ENCODE measurements at regions not wholly inside any gene's neighbourhood (a gene's known extent, or its start where the extent isn't known, plus 50 kb on each side); places are given as distances from the start of the nearest gene placed in this dataset.
"Not testable (repeated sequence)": the region's sequence is repeated elsewhere in the genome, so short reads cannot be mapped to it uniquely, and the experiment has no call there.

DNA sequence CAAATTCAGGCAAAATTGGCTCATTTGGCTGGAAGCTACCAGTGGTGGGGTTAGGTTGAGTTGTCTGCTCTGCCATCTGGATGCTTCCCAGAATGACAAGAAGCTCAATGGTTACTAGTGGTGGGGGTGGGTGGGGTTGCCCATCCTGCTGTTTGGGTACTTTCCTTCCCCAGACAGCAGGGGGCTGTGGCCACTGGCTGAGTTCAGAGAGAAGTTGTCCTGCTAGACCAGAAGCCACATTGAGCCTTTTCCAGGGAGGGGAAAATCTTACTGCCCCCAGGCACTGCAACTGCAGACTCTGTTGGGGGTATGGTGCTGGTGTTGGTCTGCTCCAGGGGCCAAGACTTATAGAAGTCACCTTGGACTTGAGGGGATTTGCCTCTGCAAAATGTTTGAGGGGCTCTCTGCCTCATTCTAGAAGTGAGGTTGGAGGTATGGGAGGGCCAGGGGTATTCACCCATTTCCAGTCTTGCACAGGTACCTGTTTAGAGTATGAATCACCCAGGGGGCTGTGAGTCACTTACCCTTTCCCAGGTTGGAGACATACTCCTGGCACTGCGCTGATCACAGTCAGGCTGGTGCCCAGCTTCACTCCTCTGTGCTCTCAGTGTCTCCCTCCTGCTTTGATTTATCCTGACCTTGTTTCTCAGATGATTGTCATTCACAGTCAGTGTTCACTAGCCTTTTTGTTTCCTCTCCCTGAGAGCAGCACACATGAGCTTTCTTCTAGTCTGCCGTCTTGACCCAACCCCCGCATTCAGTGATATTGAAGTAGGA is 89.1 kb upstream of the NEGR1 start:
- ChIA-PET POLR2A (no interaction called here), CTCF (no interaction called here)

DNA sequence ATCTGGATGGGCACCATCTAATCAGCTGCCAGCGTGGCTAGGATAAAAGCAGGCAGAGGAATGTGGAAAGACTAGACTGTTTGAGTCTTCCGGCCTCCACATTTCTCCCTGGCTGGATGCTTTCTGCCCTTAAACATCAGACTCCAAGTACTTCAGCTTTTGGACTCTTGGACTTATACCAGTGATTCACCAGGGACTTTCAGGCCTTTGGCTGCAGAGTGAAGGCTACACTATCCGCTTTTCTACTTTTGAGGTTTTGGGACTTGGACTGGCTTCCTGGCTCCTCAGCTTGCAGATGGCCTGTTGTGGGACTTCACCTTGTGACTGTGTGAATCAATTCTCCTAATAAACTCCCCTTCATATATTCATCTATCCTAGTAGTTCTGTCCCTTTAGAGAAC is 88.5 kb upstream of the NEGR1 start:
- POLR2A ChIA-PET, CTCF ChIA-PET: not testable (repeated sequence)

DNA sequence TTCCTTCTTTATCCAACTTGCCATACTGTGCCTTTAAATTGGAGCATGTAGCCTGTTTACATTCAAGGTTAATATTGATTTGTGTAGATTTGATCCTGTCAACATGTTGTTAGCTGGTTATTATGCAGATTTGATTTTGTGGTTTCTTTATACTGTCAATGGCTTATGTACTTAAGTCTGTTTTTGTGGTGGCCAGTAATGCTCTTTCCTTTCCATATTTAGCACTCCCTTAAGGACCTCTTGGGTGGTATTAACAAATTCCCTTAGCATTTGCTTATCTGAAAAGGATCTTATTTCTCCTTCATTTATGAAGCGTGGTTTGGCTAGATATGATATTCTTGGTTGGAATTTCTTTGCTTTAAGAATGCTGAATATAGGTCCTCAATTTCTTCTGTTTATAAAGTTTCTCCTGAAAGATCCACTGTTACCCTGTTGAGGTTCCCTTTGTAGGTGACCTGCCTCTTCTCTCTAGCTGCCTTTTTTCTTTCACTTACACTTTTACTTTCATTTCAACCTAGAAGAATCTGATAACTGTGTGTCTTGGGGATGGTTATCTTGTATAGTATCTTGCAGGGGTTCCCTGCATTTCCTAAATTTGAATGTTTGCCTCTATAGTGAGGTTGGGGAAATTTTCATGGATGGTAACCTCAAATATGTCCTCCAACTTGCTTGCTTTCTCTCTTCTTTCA is 86.9 kb upstream of the NEGR1 start:
- CTCF ChIA-PET = no interaction called here
- POLR2A ChIA-PET = no interaction called here

DNA sequence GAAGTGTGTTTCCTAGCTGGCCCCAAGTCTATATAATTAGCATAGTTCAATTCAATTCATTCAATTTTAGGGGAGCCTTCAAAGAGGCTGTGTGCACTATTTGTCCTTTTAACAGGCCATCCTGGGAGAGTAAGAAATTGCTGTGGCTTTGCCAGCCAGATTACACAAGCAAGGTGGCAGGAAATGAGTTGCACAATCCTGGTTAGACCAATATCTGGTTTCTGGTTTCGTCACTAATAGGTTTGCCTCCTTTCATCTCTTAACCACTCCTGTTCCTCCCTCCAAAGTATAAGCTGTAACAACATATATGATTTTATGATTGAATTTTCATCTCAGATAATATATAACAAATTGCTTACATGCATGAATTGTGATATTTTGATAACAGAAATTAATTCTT is 84.1 kb upstream of the NEGR1 start:
- ChIA-PET CTCF (no interaction called here), POLR2A (no interaction called here)

DNA sequence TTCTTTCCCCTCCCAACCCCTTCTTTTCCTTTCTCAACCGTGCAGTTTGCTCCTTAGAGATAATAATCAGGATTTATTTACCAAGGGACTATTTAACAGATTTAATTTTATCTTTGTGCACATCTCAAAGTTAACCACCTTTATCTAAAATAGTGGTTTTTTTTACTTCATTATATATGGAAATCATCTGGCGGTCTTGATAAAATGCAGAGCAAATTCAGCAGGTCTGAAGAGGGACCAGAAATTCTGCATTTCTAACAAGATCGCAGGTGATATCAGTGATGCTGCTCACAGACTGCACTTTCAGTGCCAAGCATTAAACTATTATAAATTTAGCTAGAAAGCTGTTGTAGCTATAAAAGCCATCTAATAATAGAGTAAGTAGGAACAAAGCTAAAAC is 83.4 kb upstream of the NEGR1 start:
- POLR2A ChIA-PET = no interaction called here
- CTCF ChIA-PET = no interaction called here

DNA sequence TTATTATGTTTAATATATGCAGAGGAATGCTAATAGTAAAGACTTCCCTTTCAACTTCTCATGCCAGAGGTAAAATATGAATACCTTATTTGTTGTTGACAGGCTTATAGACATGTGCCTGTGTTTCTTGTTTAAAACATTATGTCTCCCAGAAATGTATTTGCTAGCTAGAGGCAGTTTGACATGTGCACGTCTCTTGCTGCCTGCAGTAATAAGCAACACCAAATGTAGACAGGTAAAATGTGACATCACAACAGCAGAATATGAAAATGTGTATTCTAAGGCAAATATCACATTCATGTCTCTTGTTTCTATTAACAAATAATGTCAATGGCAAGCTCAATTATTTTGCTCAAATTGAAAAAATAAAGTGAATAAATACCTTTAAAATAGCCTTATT is 80.2 kb upstream of the NEGR1 start:
- ChIA-PET POLR2A (no interaction called here), CTCF (no interaction called here)

DNA sequence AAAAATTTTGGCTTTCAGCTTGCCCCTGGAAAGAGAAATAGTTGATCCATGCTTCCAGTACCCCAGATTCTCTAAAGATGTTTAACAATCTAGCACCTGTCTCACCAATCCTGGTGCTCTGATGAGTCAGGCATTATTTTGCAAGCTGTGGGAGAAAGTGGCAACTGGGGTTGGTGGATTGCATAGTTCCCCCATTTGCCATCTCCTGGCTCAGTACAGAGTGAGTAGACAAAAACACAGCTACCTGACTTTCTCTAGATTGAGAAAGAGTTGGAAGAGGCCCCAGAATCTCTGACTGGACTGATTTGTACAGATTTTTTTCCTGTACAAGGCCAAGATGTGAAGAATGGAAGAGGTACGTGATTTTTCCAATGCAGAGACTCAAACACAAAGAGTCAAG is 75.1 kb upstream of the NEGR1 start:
- CTCF ChIA-PET = no interaction called here
- POLR2A ChIA-PET = no interaction called here

DNA sequence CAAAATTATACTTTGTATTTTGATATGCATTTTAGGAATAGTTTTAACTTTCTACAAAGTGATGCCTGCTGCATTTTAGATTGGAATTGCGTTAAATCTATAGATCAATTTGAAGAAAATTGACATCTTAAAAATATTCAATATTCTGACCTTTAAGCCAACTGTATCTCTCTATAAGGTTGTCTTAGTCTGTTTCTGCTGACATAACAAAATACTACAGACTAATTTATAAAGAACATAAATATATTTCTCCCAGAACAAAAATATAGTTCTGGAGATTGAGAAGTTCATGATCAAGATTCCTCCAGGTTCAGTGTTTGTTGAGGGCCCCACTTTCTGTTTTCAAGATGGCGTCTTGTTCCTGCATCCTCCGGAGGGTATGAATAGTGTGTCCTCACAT is 73.6 kb upstream of the NEGR1 start:
- CTCF ChIA-PET = no interaction called here

DNA sequence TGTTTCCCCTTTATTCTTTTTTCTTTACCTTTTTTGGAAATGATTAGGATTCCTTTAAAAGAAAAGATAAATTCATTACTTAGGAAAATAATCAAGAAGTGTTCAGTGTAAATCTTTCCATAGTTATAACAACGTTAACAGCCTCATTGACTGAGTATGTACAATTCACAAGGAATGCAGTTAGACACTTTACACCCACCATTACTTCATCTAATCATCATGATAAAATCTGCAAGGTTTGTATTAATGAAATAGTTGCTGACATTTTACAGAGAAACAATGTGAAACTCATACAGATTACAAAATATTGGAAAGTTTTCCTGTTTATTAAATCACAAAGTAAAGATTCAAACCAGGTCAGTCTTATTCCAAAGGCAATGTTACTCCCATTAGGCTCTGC is 59.3 kb upstream of the NEGR1 start:
- CTCF ChIA-PET = no interaction called here
- POLR2A ChIA-PET = no interaction called here

More for the DNA sequence above, 73.6 kb upstream of the NEGR1 start:
- POLR2A ChIA-PET = no interaction called here

DNA sequence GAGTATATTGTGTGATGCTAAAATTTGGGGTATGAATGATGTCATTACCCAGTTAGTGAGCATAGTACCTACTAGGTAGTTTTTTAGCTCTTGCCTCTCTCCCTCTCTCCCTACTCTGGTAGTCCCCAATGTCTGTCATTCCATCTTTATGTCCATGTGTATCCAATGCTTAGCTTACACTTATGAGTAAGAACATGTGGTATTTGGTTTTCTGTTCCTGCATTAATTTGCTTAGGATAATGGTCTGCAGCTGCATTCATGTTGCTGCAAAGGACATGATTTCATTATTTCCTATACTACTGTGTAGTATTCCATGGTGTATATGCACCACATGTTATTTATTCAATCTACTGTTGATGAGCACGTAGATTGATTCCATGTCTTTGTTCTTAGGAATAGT is 54.4 kb upstream of the NEGR1 start:
- CTCF ChIA-PET = interaction anchor here (0.7 kb wide), 1 partner anchor 413 kb away, joined by 3 read pairs; no protein-coding TSS in a partner anchor
- POLR2A ChIA-PET = no interaction called here

Measured in activated CD8-positive, alpha-beta memory T cell treated with anti-CD3 and anti-CD28 coated beads for 36 hours (primary cell).